Upper lobe of left lung (tissue), 6 donors: ENCODE measurements at regions not wholly inside any gene's neighbourhood (a gene's known extent, or its start where the extent isn't known, plus 50 kb on each side); places are given as distances from the start of the nearest gene placed in this dataset.

Source experiments
- ATAC-seq, 2 donors: fragments of 200-7000 bp; cut with Tn5 transposase; one replicate each; pipeline ENCODE4 v1.9.1; 2022; ENCODE audit warnings: mild to moderate bottlenecking in 2 of 2, moderate library complexity in 2 of 2; ENCODE audit not compliant: low FRiP score in 2 of 2
- DNase-seq, 2 donors: peaks; one replicate each; pipeline ENCODE4 v3.0.0-alpha.2; 2019 to 2020
- H3K27ac ChIP-seq, 4 donors: fragments of 200-600 bp; sonication (generic); one replicate each; pipeline ENCODE4 v1.5.1; 2016 to 2019
- H3K27me3 ChIP-seq, 4 donors: fragments of 200-600 bp; sonication (generic); one replicate each; pipeline ENCODE4 v1.5.1; 2017 to 2019
- H3K36me3 ChIP-seq, 4 donors: fragments of 200-600 bp; sonication (generic); one replicate each; pipeline ENCODE4 v1.5.1; 2016 to 2019
- H3K4me1 ChIP-seq, 4 donors: fragments of 200-600 bp; sonication (generic); one replicate each; pipeline ENCODE4 v1.5.1; 2018 to 2019
- H3K4me3 ChIP-seq, 4 donors: fragments of 200-600 bp; sonication (generic); one replicate each; pipeline ENCODE4 v1.5.1; 2017 to 2019; ENCODE audit warnings: mild to moderate bottlenecking in 2 of 4, moderate library complexity in 1 of 4
- H3K9me3 ChIP-seq, 4 donors: fragments of 200-600 bp; sonication (generic); one replicate each; pipeline ENCODE4 v1.5.1; 2018 to 2019
- EP300 ChIP-seq, 4 donors: sonication (generic); formaldehyde crosslinking; IDR thresholded peaks; one replicate each; pipeline ENCODE4 v1.5.1; 2017; ENCODE audit warnings: antibody characterized with exemption in 4 of 4, control low read depth in 2 of 4
- POLR2A ChIP-seq, 4 donors: fragments of 450-650 bp; IDR thresholded peaks; one replicate each; pipeline ENCODE4 v1.5.1; 2016 to 2017; ENCODE audit warnings: antibody characterized with exemption in 4 of 4, mild to moderate bottlenecking in 2 of 4
- POLR2AphosphoS5 ChIP-seq, 2 donors: sonication (generic); formaldehyde crosslinking; IDR thresholded peaks; one replicate each; pipeline ENCODE4 v1.5.1; 2017; ENCODE audit warnings: antibody characterized with exemption in 2 of 2
- WGBS, 2 donors: methylation state at CpG; one replicate each; pipeline ENCODE4 v1.1.5; 2017 to 2018; 5-methylcytosine and 5-hydroxymethylcytosine counted together
- TF ChIP-seq, protein P1 (sequence below), 6 experiments: fragments of 450-650 bp in 4 of 6; fragments of 200-600 bp in 2 of 6; sonication (generic) in 2 of 6; IDR thresholded peaks; one replicate each; pipeline ENCODE4 v1.5.1; 2016 to 2019; ENCODE audit warnings: antibody characterized with exemption in 6 of 6
- donor health status: DM: no; HTN: no; CAD: no; lungs with moderate emphysema.
- donor health status: DM: no; HTN: yes; CAD: no; lungs with severe emphysema.

DNA sequence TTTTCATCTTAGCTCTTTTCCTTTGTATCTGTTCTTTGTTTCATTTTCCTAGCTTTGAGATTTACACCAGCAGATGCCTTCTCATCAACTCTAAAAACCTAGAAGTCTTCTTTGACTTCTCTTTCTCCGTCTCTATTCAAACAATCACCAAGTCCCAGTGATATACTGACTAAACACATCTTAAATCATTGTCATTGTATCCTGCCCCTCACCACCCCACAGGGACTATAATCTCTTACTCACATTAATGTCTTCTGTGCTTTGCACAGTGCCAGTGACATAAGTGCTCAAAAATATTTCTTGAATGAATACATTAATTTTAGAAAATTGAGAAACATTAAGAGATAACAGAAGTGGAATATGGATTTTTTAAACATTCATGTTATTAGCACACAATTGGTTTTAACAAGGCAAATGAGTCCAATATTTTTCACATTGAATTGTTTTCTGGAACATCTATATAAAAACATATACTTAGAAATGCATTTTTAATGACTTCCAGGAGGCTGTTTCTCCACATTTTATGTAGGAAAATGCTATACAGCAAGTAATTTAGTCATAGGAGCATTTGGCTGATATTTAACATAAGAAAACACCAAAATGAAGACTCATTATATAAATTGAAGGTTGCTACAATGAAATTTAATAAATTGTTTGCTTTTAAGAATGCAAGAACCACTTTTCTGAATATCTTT, 472.8 kb upstream of the PRICKLE1 start:
- no peak for ATAC-seq

DNA sequence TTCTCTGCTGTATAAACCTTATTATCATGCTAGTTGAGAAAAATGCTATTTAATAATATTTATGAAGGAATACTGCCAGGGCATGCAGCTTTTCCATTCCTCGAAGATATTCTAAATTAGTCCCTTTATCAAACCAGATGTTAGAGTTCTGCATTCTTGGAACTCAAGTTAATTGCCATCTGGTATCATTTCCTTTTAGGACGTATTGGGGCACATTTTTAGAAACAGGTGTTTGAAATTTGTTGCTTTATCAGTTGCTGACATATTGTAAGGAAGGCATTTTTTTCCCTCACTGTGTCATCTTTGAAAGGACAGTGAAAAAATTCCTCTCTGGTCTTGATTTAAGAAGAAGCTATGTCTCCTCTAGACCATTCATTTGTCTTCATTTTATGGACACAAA, 471.2 kb upstream of the PRICKLE1 start:
- TF ChIP-seq POLR2A (IDR thresholded peaks at IDR 0.05) (no peak), EP300 (IDR thresholded peaks at IDR 0.05) (no peak), POLR2AphosphoS5 (IDR thresholded peaks at IDR 0.05) (no peak)
- TF ChIP-seq, protein P1, sequence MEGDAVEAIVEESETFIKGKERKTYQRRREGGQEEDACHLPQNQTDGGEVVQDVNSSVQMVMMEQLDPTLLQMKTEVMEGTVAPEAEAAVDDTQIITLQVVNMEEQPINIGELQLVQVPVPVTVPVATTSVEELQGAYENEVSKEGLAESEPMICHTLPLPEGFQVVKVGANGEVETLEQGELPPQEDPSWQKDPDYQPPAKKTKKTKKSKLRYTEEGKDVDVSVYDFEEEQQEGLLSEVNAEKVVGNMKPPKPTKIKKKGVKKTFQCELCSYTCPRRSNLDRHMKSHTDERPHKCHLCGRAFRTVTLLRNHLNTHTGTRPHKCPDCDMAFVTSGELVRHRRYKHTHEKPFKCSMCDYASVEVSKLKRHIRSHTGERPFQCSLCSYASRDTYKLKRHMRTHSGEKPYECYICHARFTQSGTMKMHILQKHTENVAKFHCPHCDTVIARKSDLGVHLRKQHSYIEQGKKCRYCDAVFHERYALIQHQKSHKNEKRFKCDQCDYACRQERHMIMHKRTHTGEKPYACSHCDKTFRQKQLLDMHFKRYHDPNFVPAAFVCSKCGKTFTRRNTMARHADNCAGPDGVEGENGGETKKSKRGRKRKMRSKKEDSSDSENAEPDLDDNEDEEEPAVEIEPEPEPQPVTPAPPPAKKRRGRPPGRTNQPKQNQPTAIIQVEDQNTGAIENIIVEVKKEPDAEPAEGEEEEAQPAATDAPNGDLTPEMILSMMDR (IDR thresholded peaks at IDR 0.05), result no peak
- ATAC-seq (no peak), DNase-seq (no peak)
- no peaks in the 10 kb centered on the region for H3K36me3 ChIP-seq
- no peak overlapping the region for H3K27ac ChIP-seq
- no peaks in the 10 kb centered on the region for H3K9me3 ChIP-seq
- no peaks in the 10 kb centered on the region for H3K4me1 ChIP-seq
- H3K4me3 ChIP-seq, result no peak overlapping the region
- no peaks in the 10 kb centered on the region for H3K27me3 ChIP-seq
- 21 to 32% methylated on average over 2 of the region's 2 CpGs for WGBS, 2 donors

More for the DNA sequence above, 472.8 kb upstream of the PRICKLE1 start:
- Histone ChIP-seq H3K27me3 (no peaks in the 10 kb centered on the region), H3K4me3 (no peak overlapping the region), H3K36me3 (no peaks in the 10 kb centered on the region), H3K27ac (no peak overlapping the region), H3K4me1 (no peaks in the 10 kb centered on the region), H3K9me3 (no peaks in the 10 kb centered on the region)
- no peak for DNase-seq
- TF ChIP-seq, protein P1 (IDR thresholded peaks at IDR 0.05), result no peak
- TF ChIP-seq POLR2A (IDR thresholded peaks at IDR 0.05), result no peak
- no peak for TF ChIP-seq POLR2AphosphoS5 (IDR thresholded peaks at IDR 0.05)
- TF ChIP-seq EP300 (IDR thresholded peaks at IDR 0.05), result no peak
- WGBS, 2 donors, result 63 to 88% methylated on average over 1 of the region's 1 CpG

DNA sequence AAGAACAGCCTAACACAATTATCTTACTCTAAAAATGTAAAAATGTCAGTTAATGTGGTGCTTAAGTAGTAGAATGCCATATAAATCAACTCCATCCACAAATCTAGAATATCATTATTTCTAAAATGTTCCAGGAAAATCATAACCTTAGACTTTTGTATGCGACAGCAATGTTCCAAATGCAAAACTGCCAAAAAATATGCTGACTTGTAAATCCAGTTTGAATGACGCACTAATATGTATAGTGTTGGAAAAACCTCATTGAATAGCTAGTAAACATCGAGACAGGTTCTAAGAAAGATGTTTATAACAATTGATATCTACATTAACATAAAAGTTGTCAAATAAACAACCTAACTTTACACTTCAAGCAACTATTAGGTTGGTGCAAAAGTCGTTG, 469.1 kb upstream of the PRICKLE1 start:
- no peak for ATAC-seq
- H3K4me3 ChIP-seq, result no peak overlapping the region
- no peak for DNase-seq
- H3K36me3 ChIP-seq, result no peaks in the 10 kb centered on the region
- H3K27ac ChIP-seq, result no peak overlapping the region
- no peaks in the 10 kb centered on the region for H3K27me3 ChIP-seq
- H3K9me3 ChIP-seq, result no peaks in the 10 kb centered on the region
- H3K4me1 ChIP-seq, result no peaks in the 10 kb centered on the region
- TF ChIP-seq POLR2A (IDR thresholded peaks at IDR 0.05) (no peak), POLR2AphosphoS5 (IDR thresholded peaks at IDR 0.05) (no peak), EP300 (IDR thresholded peaks at IDR 0.05) (no peak)
- TF ChIP-seq, protein P1 (IDR thresholded peaks at IDR 0.05), result no peak
- 91 to 95% methylated on average over 4 of the region's 4 CpGs for WGBS, 2 donors

DNA sequence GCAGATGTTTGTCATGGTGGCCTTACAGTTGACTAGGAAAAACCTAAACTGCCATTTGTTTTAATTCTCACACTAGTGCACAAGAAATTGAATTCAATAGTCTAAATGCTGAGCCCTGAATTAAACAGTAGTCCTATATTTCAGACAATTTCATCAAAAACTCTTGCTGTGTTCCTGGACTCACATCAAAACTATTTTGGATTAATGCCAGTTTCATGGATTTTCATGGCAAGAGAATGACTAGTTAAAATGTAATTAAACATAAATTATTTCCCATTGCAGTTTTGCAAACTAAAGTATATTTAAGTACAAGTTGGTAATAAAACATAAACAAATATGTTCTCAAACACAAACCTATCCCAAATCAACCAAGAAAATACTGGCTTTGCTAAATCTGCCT, 468.0 kb upstream of the PRICKLE1 start:
- DNase-seq (no peak), ATAC-seq (no peak)
- no peak overlapping the region for H3K4me3 ChIP-seq
- H3K9me3 ChIP-seq, result no peaks in the 10 kb centered on the region
- no peaks in the 10 kb centered on the region for H3K4me1 ChIP-seq
- no peak overlapping the region for H3K27ac ChIP-seq
- no peak for TF ChIP-seq POLR2A (IDR thresholded peaks at IDR 0.05)
- TF ChIP-seq, protein P1 (IDR thresholded peaks at IDR 0.05), result no peak
- TF ChIP-seq POLR2AphosphoS5 (IDR thresholded peaks at IDR 0.05), result no peak
- no peak for TF ChIP-seq EP300 (IDR thresholded peaks at IDR 0.05)
- H3K36me3 ChIP-seq, result no peaks in the 10 kb centered on the region
- no peaks in the 10 kb centered on the region for H3K27me3 ChIP-seq

DNA sequence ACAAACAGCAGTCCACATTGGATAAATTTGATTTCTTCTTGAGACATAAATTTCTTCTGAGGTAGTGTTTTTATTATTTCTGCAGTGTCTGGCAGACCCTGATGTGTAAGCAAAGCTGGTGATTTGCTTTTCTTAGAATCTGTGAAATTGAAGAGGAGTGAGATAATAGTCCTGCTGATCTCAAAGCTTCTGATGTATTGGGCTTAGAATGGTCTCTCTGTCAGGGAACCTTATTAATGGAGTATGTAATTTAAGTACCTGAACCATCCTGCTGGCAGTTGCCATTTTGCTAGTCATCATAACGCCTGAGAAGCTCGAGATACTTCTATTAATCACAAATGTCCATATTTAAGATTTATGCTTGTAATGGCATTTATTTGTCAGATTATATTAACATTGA, 464.5 kb upstream of the PRICKLE1 start:
- Histone ChIP-seq H3K4me3 (no peak overlapping the region), H3K27me3 (no peaks in the 10 kb centered on the region), H3K36me3 (no peaks in the 10 kb centered on the region), H3K27ac (no peak overlapping the region), H3K9me3 (no peaks in the 10 kb centered on the region), H3K4me1 (no peaks in the 10 kb centered on the region)
- TF ChIP-seq, protein P1 (IDR thresholded peaks at IDR 0.05), result no peak
- TF ChIP-seq POLR2AphosphoS5 (IDR thresholded peaks at IDR 0.05) (no peak), EP300 (IDR thresholded peaks at IDR 0.05) (no peak), POLR2A (IDR thresholded peaks at IDR 0.05) (no peak)
- ATAC-seq (no peak), DNase-seq (no peak)
- WGBS, 2 donors, result 86 to 87% methylated on average over 2 of the region's 2 CpGs
